ENCODE measurements at regions not wholly inside any gene's neighbourhood (a gene's known extent, or its start where the extent isn't known, plus 50 kb on each side); places are given as distances from the start of the nearest gene placed in this dataset.

GRCh38 chr7:5139998-5140397 is 50.0 kb upstream of the WIPI2 start:
- TF ChIP-seq POLR2A (conservative IDR thresholded peaks at IDR 0.05) (no peak), ZNF274 (IDR thresholded peaks at IDR 0.05; ENCODE audit: borderline replicate concordance, low read depth, low read length) (no peak), OTX1 (CRISPR knock-in tag; IDR thresholded peaks at IDR 0.05) (no peak), ZNF3 (CRISPR knock-in tag; IDR thresholded peaks at IDR 0.05) (no peak), RBFOX2 (IDR thresholded peaks at IDR 0.05; ENCODE audit: low read depth, low read length) (no peak), CEBPB (tag; IDR thresholded peaks at IDR 0.05) (no peak), ZZZ3 (IDR thresholded peaks at IDR 0.05) (no peak), SNRNP70 (optimal IDR thresholded peaks at IDR 0.05; ENCODE audit: low read depth, low read length) (no peak), CEBPG (CRISPR knock-in tag; IDR thresholded peaks at IDR 0.05) (no peak), CEBPG (tag; conservative IDR thresholded peaks at IDR 0.05 in 1 of 2, IDR thresholded peaks at IDR 0.05 in 1 of 2) (no peak), ZKSCAN8 (CRISPR knock-in tag; IDR thresholded peaks at IDR 0.05) (no peak), SNAPC5 (CRISPR knock-in tag; IDR thresholded peaks at IDR 0.05) (no peak)

Data from K562 (cell line).